ENCODE measurements at regions not wholly inside any gene's neighbourhood (a gene's known extent, or its start where the extent isn't known, plus 50 kb on each side); places are given as distances from the start of the nearest gene placed in this dataset.

- H3K9me3 ChIP-seq, result no peaks in the 10 kb centered on the region
- H3K27me3 ChIP-seq, result no peaks in the 10 kb centered on the region
- DNase-seq (ENCODE audit: extremely low spot score in 2 of 2), result no peak
- H3K4me1 ChIP-seq, result no peaks in the 10 kb centered on the region
- H3K27ac ChIP-seq, result no peak overlapping the region
- H3K4me3 ChIP-seq, result no peak overlapping the region
- H3K36me3 ChIP-seq, result no peaks in the 10 kb centered on the region
- intact Hi-C loops (cut with DNase I), result no loop called here
- no peak for TF ChIP-seq CTCF (IDR thresholded peaks at IDR 0.05)
- TF ChIP-seq POLR2A (IDR thresholded peaks at IDR 0.05), result no peak
- no peak for TF ChIP-seq POLR2AphosphoS5 (IDR thresholded peaks at IDR 0.05; ENCODE audit: insufficient read depth in 1 of 2, low read depth in 1 of 2)
These were observed 562.2 kb upstream of the ZFHX3 start for GRCh38 chr16:73610160-73610559.

GRCh38 chr16:73608911-73609310 is 561.0 kb upstream of the ZFHX3 start:
- Histone ChIP-seq H3K4me3 (no peak overlapping the region), H3K27ac (no peak overlapping the region), H3K27me3 (no peaks in the 10 kb centered on the region), H3K4me1 (no peaks in the 10 kb centered on the region), H3K36me3 (no peaks in the 10 kb centered on the region), H3K9me3 (no peaks in the 10 kb centered on the region)
- no peak for TF ChIP-seq POLR2AphosphoS5 (IDR thresholded peaks at IDR 0.05; ENCODE audit: insufficient read depth in 1 of 2, low read depth in 1 of 2)
- no peak for TF ChIP-seq POLR2A (IDR thresholded peaks at IDR 0.05)
- no peak for TF ChIP-seq CTCF (IDR thresholded peaks at IDR 0.05)
- intact Hi-C loops (cut with DNase I), result no loop called here
- no peak for DNase-seq (ENCODE audit: extremely low spot score in 2 of 2)

GRCh38 chr16:73605309-73605708 is 557.4 kb upstream of the ZFHX3 start:
- Histone ChIP-seq H3K4me1 (no peaks in the 10 kb centered on the region), H3K9me3 (no peaks in the 10 kb centered on the region), H3K27ac (no peak overlapping the region), H3K4me3 (no peak overlapping the region), H3K36me3 (no peaks in the 10 kb centered on the region), H3K27me3 (no peaks in the 10 kb centered on the region)
- DNase-seq (ENCODE audit: extremely low spot score in 2 of 2), result no peak
- TF ChIP-seq POLR2A (IDR thresholded peaks at IDR 0.05) (no peak), POLR2AphosphoS5 (IDR thresholded peaks at IDR 0.05; ENCODE audit: insufficient read depth in 1 of 2, low read depth in 1 of 2) (no peak), CTCF (IDR thresholded peaks at IDR 0.05) (no peak)
- intact Hi-C loops (cut with DNase I), result no loop called here

GRCh38 chr16:73601911-73602310 is 554.0 kb upstream of the ZFHX3 start:
- Histone ChIP-seq H3K9me3 (no peaks in the 10 kb centered on the region), H3K4me1 (no peaks in the 10 kb centered on the region), H3K27ac (no peak overlapping the region), H3K27me3 (no peaks in the 10 kb centered on the region), H3K36me3 (no peaks in the 10 kb centered on the region), H3K4me3 (no peak overlapping the region)
- no peak for DNase-seq (ENCODE audit: extremely low spot score in 2 of 2)
- TF ChIP-seq CTCF (IDR thresholded peaks at IDR 0.05), result no peak
- TF ChIP-seq POLR2A (IDR thresholded peaks at IDR 0.05), result no peak
- TF ChIP-seq POLR2AphosphoS5 (IDR thresholded peaks at IDR 0.05; ENCODE audit: insufficient read depth in 1 of 2, low read depth in 1 of 2), result no peak
- intact Hi-C loops (cut with DNase I), result no loop called here

- Histone ChIP-seq H3K27ac (no peak overlapping the region), H3K36me3 (no peaks in the 10 kb centered on the region), H3K27me3 (no peaks in the 10 kb centered on the region), H3K9me3 (no peaks in the 10 kb centered on the region), H3K4me3 (no peak overlapping the region), H3K4me1 (no peaks in the 10 kb centered on the region)
- intact Hi-C loops (cut with DNase I), result no loop called here
- no peak for DNase-seq (ENCODE audit: extremely low spot score in 2 of 2)
- no peak for TF ChIP-seq CTCF (IDR thresholded peaks at IDR 0.05)
- TF ChIP-seq POLR2A (IDR thresholded peaks at IDR 0.05), result no peak
These were observed 551.9 kb upstream of the ZFHX3 start for GRCh38 chr16:73599870-73600269.

Data from vagina (tissue), 2 donors.